ENCODE measurements at regions not wholly inside any gene's neighbourhood (a gene's known extent, or its start where the extent isn't known, plus 50 kb on each side); places are given as distances from the start of the nearest gene placed in this dataset.

GRCh38 chr1:118340928-118341910 lies 156.2 kb upstream of the SPAG17 start:
- Histone ChIP-seq H3K4me1 (ENCODE audit: control insufficient read depth, insufficient read depth, low read length) (no peaks in the 10 kb centered on the region), H3K27me3 (ENCODE audit: control insufficient read depth, insufficient read depth) (no peaks in the 10 kb centered on the region), H3K4me3 (ENCODE audit: low read length) (no peak overlapping the region), H3K9me3 (ENCODE audit: control insufficient read depth, low read length) (no peaks in the 10 kb centered on the region), H3K27ac (ENCODE audit: low read length) (no peak overlapping the region)
- ATAC-seq (no peak), DNase-seq (no peak)
- 70% methylated on average over 5 of the region's 5 CpGs for WGBS
- intact Hi-C loops (cut with DNase I): no loop called here

DNA sequence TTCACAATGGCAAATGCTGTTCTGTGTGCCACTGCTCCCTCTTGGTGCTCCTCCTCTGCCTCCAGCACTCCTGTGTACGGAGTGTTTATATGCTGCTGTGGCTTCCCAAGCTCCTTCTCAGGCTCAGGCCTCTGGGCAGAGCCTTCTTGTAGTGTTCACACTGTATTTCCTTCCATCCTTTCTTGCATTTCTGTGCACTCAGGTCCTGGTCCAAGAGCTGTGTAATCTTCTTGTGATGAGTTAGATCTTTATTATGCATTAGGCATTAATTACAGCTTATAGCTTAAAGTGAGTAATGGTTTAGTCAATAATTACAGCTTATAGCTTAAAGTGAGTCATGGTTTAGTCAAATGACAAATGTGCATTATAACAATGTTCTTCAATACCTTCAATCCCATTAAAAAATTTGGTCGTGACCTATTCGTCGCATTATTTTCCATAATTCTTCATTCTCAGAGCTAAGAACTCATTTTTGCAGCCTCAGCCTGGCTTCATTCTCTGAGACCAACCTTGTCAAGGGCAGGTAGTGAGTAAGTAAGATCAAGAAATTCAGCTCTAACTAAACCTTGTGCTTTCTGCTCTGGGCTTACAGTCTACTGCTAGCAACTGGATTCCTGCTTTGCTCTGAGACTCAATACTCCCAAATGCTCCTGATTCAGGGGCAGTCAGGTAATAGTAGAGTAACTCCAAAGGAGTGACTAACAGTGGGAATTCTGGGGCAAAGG lies 154.5 kb upstream of the SPAG17 start:
- intact Hi-C loops (cut with DNase I): no loop called here
- H3K4me3 ChIP-seq (ENCODE audit: low read length): no peak overlapping the region
- 72% methylated on average over 4 of the region's 4 CpGs for WGBS
- no peaks in the 10 kb centered on the region for H3K4me1 ChIP-seq (ENCODE audit: control insufficient read depth, insufficient read depth, low read length)
- H3K27ac ChIP-seq (ENCODE audit: low read length): no peak overlapping the region
- H3K9me3 ChIP-seq (ENCODE audit: control insufficient read depth, low read length): no peaks in the 10 kb centered on the region
- ATAC-seq: peak in 1 of 2 donors; percentile 40
- no peaks in the 10 kb centered on the region for H3K27me3 ChIP-seq (ENCODE audit: control insufficient read depth, insufficient read depth)
- DNase-seq: no peak

DNA sequence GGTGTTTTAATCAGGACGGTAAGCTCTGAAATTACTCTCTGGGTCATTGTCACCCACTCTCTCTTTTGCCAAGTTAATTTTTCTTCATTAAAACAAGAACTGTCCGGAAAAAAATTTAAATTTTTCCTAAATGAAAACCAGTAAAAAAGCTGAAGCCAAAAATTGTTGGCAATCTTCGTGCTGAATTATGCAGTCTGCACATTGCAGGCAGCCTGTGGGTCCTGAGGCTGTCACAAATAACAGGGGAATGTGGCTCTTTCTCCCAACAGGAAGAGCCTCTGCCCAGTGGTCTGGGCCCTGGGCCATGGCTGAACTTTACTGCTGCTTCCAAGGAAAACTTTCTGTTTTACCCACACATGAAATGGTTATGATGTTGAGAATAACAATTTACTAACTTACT lies 153.9 kb upstream of the SPAG17 start:
- Histone ChIP-seq H3K9me3 (ENCODE audit: control insufficient read depth, low read length) (no peaks in the 10 kb centered on the region), H3K27me3 (ENCODE audit: control insufficient read depth, insufficient read depth) (no peaks in the 10 kb centered on the region), H3K4me3 (ENCODE audit: low read length) (no peak overlapping the region), H3K4me1 (ENCODE audit: control insufficient read depth, insufficient read depth, low read length) (no peaks in the 10 kb centered on the region), H3K27ac (ENCODE audit: low read length) (no peak overlapping the region)
- ATAC-seq: peak in 1 of 2 donors; percentile 84
- intact Hi-C loops (cut with DNase I): no loop called here
- peak; percentile 14 to 73 (median 48) for DNase-seq
- 39% methylated on average over 3 of the region's 3 CpGs for WGBS

DNA sequence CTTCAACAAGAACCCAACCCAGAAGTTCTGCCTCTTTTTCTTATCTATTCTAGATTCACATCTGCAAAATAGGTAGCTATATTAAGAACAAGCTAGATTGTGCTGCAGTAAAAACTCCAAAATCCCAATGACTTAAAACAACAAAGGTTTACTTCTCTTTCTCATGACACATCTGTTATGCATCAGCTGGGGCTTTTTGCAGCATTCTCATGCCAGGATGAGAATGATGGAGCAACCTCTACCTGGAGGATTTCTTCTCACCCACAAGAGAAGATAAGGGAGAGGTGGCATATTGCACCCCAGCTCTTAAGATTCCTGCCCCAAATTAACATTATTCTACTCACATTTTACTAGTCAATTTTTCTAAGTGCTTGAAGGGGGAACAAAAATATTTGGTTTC lies 152.3 kb upstream of the SPAG17 start:
- Histone ChIP-seq H3K27ac (ENCODE audit: low read length) (no peak overlapping the region), H3K4me3 (ENCODE audit: low read length) (no peak overlapping the region), H3K27me3 (ENCODE audit: control insufficient read depth, insufficient read depth) (no peaks in the 10 kb centered on the region), H3K9me3 (ENCODE audit: control insufficient read depth, low read length) (no peaks in the 10 kb centered on the region), H3K4me1 (ENCODE audit: control insufficient read depth, insufficient read depth, low read length) (no peaks in the 10 kb centered on the region)
- ATAC-seq (no peak), DNase-seq (no peak)
- intact Hi-C loops (cut with DNase I): no loop called here

DNA sequence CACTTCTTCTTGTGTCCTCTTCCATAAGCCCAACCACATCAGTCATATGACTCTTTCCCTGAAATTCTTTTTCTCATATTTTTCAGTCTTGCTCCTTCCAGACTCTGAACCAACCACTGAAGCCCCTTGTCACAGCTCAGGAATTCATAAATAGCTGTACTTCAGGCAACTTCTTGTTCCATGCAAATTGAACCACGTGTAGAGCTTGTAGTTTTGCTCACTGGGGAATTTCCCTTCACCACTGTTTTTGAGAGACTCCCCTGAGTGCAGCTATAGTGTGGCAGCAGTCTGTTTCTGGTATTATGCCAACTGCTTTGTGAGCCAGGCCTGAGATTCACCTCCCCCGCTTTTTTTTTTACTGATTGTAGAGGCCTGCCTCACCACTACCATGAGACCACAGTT lies 150.3 kb upstream of the SPAG17 start:
- Histone ChIP-seq H3K9me3 (ENCODE audit: control insufficient read depth, low read length) (no peaks in the 10 kb centered on the region), H3K27me3 (ENCODE audit: control insufficient read depth, insufficient read depth) (no peaks in the 10 kb centered on the region), H3K4me1 (ENCODE audit: control insufficient read depth, insufficient read depth, low read length) (no peaks in the 10 kb centered on the region), H3K27ac (ENCODE audit: low read length) (no peak overlapping the region), H3K4me3 (ENCODE audit: low read length) (no peak overlapping the region)
- ATAC-seq (no peak), DNase-seq (no peak)
- WGBS: 37% methylated on average over 2 of the region's 2 CpGs
- intact Hi-C loops (cut with DNase I): no loop called here

DNA sequence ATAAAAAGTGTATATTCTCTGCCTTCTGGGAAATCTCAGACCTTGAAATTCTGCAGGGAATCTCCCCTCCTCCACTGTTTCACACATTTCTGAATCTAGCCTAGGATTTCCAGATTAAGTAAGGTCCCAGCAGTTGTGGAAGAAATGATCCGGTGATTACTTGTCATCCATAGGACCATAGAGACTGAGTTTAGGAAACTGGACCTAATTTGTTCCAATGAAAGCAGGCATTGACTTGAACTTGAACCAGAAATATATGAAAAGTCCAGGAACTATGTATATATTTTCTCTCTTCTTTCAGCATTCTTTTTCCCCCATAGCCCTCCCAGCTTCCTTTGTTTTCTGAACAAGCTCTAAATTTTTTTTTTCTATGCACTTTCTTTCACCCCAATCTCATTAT lies 149.5 kb upstream of the SPAG17 start:
- ATAC-seq: no peak
- Histone ChIP-seq H3K4me1 (ENCODE audit: control insufficient read depth, insufficient read depth, low read length) (no peaks in the 10 kb centered on the region), H3K9me3 (ENCODE audit: control insufficient read depth, low read length) (no peaks in the 10 kb centered on the region), H3K27ac (ENCODE audit: low read length) (no peak overlapping the region), H3K4me3 (ENCODE audit: low read length) (no peak overlapping the region), H3K27me3 (ENCODE audit: control insufficient read depth, insufficient read depth) (no peaks in the 10 kb centered on the region)
- intact Hi-C loops (cut with DNase I): no loop called here
- 48% methylated on average over 1 of the region's 1 CpG for WGBS
- DNase-seq: no peak

DNA sequence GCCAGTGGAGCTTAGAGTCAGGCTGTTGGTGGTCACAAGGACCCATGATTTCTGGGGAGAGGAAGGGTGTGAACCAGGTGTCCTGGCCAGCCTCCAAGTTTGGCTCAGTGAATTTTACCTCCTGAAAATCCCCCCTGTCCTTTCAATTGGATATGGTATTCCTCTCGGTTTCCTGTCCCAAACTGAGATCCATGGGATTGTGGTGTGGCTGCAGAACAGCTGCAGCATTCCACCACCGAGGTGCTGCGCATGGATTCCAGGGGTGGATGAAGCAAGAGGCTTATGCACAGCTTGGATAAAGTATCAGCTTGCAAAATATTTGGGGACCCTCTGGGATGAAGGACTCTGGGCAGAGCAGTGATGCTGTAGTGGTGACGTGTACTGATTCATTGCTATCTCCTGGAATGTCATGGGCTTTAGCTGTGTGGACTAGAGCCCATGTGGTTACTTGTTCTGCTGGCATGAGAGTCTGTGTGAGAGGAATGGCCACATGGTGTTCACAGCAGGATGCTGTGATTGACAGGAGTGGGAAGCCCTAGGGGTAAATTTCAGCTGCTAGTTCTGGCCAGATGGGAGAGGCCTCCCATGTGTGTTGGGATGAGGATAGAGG lies 148.7 kb upstream of the SPAG17 start:
- DNase-seq (no peak), ATAC-seq (no peak)
- H3K27me3 ChIP-seq (ENCODE audit: control insufficient read depth, insufficient read depth): no peaks in the 10 kb centered on the region
- no peaks in the 10 kb centered on the region for H3K9me3 ChIP-seq (ENCODE audit: control insufficient read depth, low read length)
- intact Hi-C loops (cut with DNase I): no loop called here
- H3K4me1 ChIP-seq (ENCODE audit: control insufficient read depth, insufficient read depth, low read length): no peaks in the 10 kb centered on the region
- 53% methylated on average over 4 of the region's 4 CpGs for WGBS
- no peak overlapping the region for H3K27ac ChIP-seq (ENCODE audit: low read length)
- no peak overlapping the region for H3K4me3 ChIP-seq (ENCODE audit: low read length)

DNA sequence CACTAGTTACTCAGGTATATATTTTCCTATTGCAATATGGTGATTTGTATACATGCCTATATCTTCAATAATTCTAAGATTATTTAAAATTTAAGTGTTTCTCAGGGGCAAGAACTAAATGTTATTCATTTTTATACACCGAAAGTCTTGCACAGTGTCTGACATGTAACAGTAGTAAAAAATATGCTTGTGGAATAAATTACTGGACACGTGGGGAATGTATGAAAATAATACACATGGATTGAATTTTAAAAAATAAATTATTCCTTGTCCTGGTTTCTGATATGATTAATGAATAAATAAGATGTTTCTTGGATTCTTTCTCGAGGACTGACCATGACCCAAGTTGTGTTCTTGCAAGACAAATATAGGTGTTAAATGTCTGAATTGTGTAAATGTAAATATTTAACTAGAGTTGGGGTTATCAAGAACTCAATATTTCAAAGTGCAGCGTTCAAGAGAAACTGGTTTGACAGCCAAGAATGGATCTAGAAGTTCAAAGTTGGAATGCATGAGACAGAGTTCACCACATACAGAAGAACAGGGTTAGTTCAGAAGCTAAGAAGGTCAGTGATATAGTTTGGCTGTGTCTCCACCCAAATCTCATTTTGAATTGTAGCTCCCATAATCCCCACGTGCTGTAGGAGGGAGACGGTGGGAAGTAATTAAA lies 142.1 kb upstream of the SPAG17 start:
- DNase-seq (no peak), ATAC-seq (no peak)
- H3K4me1 ChIP-seq (ENCODE audit: control insufficient read depth, insufficient read depth, low read length): no peaks in the 10 kb centered on the region
- no peaks in the 10 kb centered on the region for H3K9me3 ChIP-seq (ENCODE audit: control insufficient read depth, low read length)
- intact Hi-C loops (cut with DNase I): no loop called here
- H3K4me3 ChIP-seq (ENCODE audit: low read length): no peak overlapping the region
- H3K27ac ChIP-seq (ENCODE audit: low read length): no peak overlapping the region
- 70% methylated on average over 6 of the region's 6 CpGs for WGBS
- H3K27me3 ChIP-seq (ENCODE audit: control insufficient read depth, insufficient read depth): no peaks in the 10 kb centered on the region

- Histone ChIP-seq H3K27me3 (ENCODE audit: control insufficient read depth, insufficient read depth) (no peaks in the 10 kb centered on the region), H3K4me3 (ENCODE audit: low read length) (no peak overlapping the region), H3K27ac (ENCODE audit: low read length) (no peak overlapping the region), H3K9me3 (ENCODE audit: control insufficient read depth, low read length) (no peaks in the 10 kb centered on the region), H3K4me1 (ENCODE audit: control insufficient read depth, insufficient read depth, low read length) (no peaks in the 10 kb centered on the region)
- no peak for ATAC-seq
- intact Hi-C loops (cut with DNase I): no loop called here
- DNase-seq: no peak
These were observed 140.7 kb upstream of the SPAG17 start for GRCh38 chr1:118325550-118326225.

GRCh38 chr1:118323246-118323645 lies 138.2 kb upstream of the SPAG17 start:
- 0% methylated on average over 1 of the region's 1 CpG for WGBS
- no peaks in the 10 kb centered on the region for H3K27me3 ChIP-seq (ENCODE audit: control insufficient read depth, insufficient read depth)
- peaks cover 1% of the 10 kb centered on the region for H3K4me1 ChIP-seq (ENCODE audit: control insufficient read depth, insufficient read depth, low read length)
- intact Hi-C loops (cut with DNase I): no loop called here
- no peak for DNase-seq
- no peak for ATAC-seq
- H3K4me3 ChIP-seq (ENCODE audit: low read length): no peak overlapping the region
- no peaks in the 10 kb centered on the region for H3K9me3 ChIP-seq (ENCODE audit: control insufficient read depth, low read length)
- no peak overlapping the region for H3K27ac ChIP-seq (ENCODE audit: low read length)
